B cell (primary cell): ENCODE measurements at regions not wholly inside any gene's neighbourhood (a gene's known extent, or its start where the extent isn't known, plus 50 kb on each side); places are given as distances from the start of the nearest gene placed in this dataset.
"Not testable (repeated sequence)": the region's sequence is repeated elsewhere in the genome, so short reads cannot be mapped to it uniquely, and the experiment has no call there.

ENCODE experiments used
- CTCF ChIP-seq: fragments of 200-600 bp; IDR thresholded peaks from one replicate; pipeline ENCODE4 v1.8.0; 2022; ENCODE audit warnings: antibody characterized with exemption, mild to moderate bottlenecking
- EZH2 ChIP-seq: IDR thresholded peaks from 2 replicates; pipeline ENCODE4 v1.6.1; 2012; ENCODE audit warnings: borderline replicate concordance, low read depth, mild to moderate bottlenecking, moderate library complexity, low read length; ENCODE audit not compliant: insufficient read depth, poor library complexity, severe bottlenecking

- not testable (repeated sequence) for TF ChIP-seq CTCF, EZH2
Observed at GRCh38 chr7:93708255-93708654, 133.7 kb upstream of the CALCR start.
